Stimulated activated CD4-positive, alpha-beta T cell treated with anti-CD3 and anti-CD28 coated beads, Interleukin-2, amount 100 ng/mL, for 48 hours (primary cell): ENCODE measurements at regions not wholly inside any gene's neighbourhood (a gene's known extent, or its start where the extent isn't known, plus 50 kb on each side); places are given as distances from the start of the nearest gene placed in this dataset.
"Not testable (repeated sequence)": the region's sequence is repeated elsewhere in the genome, so short reads cannot be mapped to it uniquely, and the experiment has no call there.

ENCODE experiments used
- DNase-seq, 2 donors: peaks; one replicate each; pipeline ENCODE4 v3.0.0-alpha.2; 2020

- DNase-seq, result no peak
These were observed 85.0 kb upstream of the LOC128125822 start for GRCh38 chr6:63487103-63487813.

DNA sequence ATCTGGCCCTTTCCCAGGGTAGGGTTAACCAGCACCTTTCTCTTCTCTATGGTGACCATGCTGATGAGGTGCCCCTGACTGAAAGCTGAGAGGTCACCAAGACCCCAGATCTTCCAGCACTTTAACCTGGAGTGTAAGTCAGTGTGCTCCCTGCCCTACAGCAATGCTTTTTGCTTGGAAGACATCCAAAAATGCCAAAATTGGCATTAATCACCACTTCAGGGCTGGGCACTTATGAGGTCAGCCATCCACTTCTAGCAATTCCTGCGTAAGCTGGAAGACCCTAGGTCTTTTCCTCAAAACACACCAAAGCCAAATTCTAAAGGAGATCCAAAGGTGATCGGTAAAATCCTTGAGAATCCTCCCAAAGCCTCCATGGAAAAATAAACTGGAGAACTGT, 81.2 kb upstream of the LOC128125822 start:
- no peak for DNase-seq

GRCh38 chr6:63492476-63492875, 79.8 kb upstream of the LOC128125822 start:
- DNase-seq, result no peak

DNA sequence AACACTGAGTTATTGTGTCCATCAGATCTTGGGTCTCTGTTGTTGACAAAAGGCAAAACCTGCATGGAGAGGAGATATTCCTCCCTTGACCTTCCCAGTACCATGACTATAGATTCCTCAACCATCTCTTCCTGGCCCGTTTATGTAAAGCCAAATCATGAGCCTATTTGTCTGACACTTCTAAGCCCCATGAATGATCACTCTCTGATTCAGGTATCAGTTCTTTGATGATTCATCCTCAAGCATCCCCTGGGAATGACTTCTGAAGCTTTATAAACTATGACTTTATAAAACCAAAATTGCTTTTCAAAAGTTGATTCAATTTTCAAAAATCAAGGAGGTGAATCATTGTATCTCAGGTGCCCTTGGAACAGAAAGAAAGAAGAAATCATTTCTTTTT, 78.7 kb upstream of the LOC128125822 start:
- no peak for DNase-seq

GRCh38 chr6:63496361-63496804, 75.9 kb upstream of the LOC128125822 start:
- DNase-seq, result no peak

- no peak for DNase-seq
These were observed 70.1 kb upstream of the LOC128125822 start for GRCh38 chr6:63502156-63502555.

DNA sequence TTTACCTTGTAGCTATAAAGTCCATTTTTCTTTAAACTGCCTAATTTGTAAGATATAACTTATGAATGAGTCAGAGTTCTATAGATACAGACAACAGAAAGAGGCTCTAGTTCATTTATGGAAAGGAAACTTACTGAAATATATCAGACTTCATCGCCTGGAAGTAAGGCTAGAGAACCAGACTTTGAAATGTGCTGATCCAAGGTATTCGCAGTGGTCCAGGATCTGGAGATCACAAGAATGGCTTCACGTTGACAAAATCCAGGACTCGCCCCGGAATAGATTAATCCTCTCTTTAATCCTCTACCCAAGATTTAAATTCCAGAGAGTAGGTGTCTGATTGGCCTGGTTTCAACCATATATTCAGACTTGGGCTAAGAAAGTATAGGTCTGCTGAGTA, 69.1 kb upstream of the LOC128125822 start:
- no peak for DNase-seq

GRCh38 chr6:63504777-63505384, 67.4 kb upstream of the LOC128125822 start:
- DNase-seq, result no peak

- DNase-seq, result no peak
These were observed 65.2 kb upstream of the LOC128125822 start for GRCh38 chr6:63507096-63507495.

GRCh38 chr6:63509652-63510352, 62.5 kb upstream of the LOC128125822 start:
- no peak for DNase-seq

DNA sequence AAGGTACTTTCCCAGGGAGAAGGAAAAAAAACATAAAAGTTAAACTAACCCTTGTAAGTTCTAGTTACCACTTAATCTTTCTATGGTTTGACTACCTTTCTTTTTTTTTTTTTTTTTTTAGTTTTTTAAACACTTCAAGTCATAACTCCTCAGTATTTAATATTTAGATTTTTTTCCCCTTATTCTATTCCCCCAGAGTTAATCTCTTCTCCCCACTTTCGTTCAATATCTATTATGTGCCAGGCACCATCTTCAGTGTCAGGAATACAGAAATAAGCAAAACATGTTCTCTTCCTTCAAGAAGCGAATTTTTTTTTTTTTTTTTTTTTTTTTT, 62.0 kb upstream of the LOC128125822 start:
- DNase-seq, result no peak

DNA sequence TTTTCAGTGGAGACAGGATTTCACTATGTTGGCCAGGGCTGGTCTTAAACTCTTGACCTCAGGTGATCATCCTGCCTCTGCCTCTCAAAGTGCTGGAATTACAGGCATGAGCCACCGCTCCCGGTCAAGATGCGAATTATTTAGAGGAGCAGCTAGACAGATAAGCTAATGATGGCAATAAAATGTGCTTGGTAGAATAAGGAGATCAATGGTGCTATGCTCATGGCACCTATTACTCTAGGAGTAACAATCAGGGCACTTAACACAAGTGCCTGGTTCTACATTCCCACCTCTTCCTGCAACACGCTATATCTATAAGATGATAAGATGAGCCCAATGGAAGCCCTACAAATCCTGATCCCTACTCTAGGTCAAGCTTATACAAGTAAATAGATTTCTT, 61.4 kb upstream of the LOC128125822 start:
- no peak for DNase-seq

DNA sequence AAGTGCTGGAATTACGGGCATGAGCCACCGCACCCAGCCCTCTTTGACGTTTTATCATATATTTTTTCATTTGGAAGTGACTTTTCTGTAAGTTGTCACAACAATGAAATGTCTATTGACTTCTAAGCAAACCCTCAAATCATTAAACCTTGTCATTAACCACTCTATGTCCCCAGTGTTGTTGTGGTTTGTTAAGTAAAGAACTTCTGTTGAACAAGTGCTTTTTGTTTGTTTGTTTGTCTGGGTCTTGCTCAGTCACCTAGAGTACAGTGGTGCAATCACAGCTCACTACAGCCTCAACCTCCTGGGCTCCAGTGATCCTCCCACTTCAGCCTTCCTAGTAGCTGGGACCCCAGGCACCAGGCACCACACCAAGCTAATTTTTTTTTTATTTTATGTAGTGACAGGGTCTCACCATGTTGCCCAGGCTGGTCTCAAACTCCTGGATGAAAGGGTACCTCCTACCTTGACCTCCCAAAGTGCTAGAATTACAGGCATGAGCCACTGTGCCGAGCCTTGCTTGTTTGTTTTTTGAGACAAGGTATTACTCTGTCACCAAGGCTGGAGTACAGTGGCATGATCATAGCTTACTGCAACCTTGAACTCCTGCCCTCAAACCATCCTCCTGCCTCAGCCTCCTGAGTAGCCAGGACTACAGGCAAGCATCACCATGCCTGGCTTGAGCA, 57.6 kb upstream of the LOC128125822 start:
- DNase-seq, result no peak

GRCh38 chr6:63515227-63515626, 57.1 kb upstream of the LOC128125822 start:
- DNase-seq, result not testable (repeated sequence)

DNA sequence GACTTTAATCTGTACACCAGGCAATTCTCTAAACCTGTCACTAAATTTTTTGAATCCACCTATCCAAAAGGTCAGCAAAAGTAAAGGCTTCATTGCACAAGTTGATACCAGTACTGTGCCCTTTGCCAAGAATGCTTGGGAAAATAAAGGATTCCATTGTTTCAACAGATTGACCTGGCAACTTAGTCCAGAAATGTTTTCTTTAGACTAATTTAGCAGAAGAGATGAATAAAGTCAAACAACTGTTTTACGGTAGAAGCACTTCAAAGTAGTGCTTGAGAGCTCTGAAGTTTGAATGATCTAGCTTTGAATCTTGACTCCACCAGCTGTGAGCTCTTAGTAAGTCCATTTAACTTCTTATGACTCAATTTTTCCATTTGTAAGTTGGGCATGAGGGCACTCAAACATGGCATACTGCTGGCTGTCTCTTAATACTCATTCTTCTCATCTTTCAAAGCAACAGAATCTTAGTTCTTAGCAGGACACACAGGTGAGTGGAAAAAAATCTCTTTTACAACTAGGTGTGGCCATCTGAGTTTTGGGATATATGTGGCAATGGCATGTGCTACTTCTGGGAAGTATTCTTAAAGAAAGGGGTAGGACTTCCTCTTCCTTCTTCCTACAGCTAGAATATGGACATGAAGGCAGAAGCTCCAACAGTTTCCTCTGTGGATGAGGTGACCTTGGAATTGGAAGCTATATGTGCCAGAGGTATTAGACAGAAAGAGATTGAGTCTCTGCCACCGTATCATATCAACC, 55.9 kb upstream of the LOC128125822 start:
- no peak for DNase-seq

DNA sequence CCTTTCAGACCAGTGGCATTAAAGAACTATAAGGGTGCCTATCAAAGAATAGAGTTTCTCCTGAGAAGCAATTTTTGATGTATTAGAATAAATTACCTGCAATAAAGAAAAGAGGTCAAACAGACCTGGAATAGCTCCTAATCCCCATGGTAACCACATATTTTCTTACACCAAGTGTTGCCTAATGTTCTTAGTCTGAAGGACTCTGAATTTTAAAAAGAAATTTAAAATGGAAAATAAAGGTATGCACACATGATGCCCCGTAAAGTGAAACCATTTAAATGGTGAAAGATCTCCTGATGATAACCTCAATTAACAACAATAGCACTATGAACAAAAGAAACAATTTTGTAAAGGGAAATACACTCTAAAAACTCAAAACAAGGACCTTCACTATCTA, 55.1 kb upstream of the LOC128125822 start:
- DNase-seq, result no peak

DNA sequence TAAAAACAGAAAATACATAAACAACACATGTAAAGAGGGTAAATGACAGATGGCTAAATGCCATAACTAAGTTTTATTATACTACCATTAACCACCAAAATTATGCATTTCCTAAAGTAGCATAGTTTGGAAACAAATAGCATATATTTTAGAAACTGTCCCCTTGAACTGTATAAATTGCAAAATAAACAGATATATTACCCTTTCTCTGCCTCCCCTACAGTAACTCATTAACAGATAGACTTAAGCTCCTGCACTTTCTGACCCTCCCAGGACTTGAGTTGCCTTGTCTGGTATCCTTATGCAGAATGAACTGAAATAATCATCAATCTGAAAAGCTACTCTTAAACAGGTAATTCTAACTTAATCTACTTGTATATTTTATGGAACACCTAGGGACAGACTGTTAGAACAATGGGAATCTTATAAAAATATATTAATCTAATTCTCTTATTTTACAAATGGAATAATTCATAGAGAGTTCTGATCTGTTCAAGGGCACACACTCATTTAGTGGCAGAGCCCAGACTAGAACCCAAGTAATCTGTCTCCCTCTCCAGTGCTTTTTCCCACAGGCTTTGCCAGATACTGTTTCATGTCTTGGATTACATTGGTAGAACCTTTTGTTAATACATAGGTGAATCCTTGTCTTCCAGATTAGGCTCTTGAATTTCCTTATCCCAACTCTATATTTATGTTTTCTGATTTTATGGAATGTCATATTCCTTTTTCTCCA, 50.6 kb upstream of the LOC128125822 start:
- no peak for DNase-seq
